IMR-90 (cell line): ENCODE measurements at regions not wholly inside any gene's neighbourhood (a gene's known extent, or its start where the extent isn't known, plus 50 kb on each side); places are given as distances from the start of the nearest gene placed in this dataset.

ENCODE experiments used
- CEBPB ChIP-seq: IDR thresholded peaks from 2 replicates; pipeline ENCODE4 v1.6.1; 2012; ENCODE audit warnings: low read depth, low read length, improper control_type of control experiment
- MAZ ChIP-seq: IDR thresholded peaks from 2 replicates; pipeline ENCODE4 v1.6.1; 2012; ENCODE audit warnings: low read depth, mild to moderate bottlenecking, low read length, improper control_type of control experiment, moderate library complexity, borderline replicate concordance
- MXI1 ChIP-seq: IDR thresholded peaks from 2 replicates; pipeline ENCODE4 v1.6.1; 2012; ENCODE audit warnings: low read depth, mild to moderate bottlenecking, low read length, moderate library complexity, borderline replicate concordance
- NFE2L2 ChIP-seq: fragments of 150-350 bp; IDR thresholded peaks from 2 replicates; pipeline ENCODE4 v1.6.1; 2016; ENCODE audit warnings: low read depth, mild to moderate bottlenecking, low read length
- POLR2A ChIP-seq: IDR thresholded peaks from 2 replicates; pipeline ENCODE4 v1.6.1; 2012; ENCODE audit warnings: mild to moderate bottlenecking, low read depth, low read length
- RAD21 ChIP-seq: IDR thresholded peaks from 2 replicates; pipeline ENCODE4 v1.6.1; 2012; ENCODE audit warnings: low read length, improper control_type of control experiment
- RCOR1 ChIP-seq: IDR thresholded peaks from 2 replicates; pipeline ENCODE4 v1.6.1; 2012; ENCODE audit warnings: mild to moderate bottlenecking, low read length, improper control_type of control experiment; ENCODE audit not compliant: insufficient replicate concordance
- SMC3 ChIP-seq: fragments of 150-350 bp; IDR thresholded peaks from 2 replicates; pipeline ENCODE4 v1.6.1; 2016; ENCODE audit warnings: low read depth, mild to moderate bottlenecking, antibody characterized with exemption, low read length, moderate library complexity
- TF ChIP-seq, protein P1 (sequence below): conservative IDR thresholded peaks from 2 replicates; pipeline ENCODE4 v1.5.1; 2012; ENCODE audit warnings: mild to moderate bottlenecking, low read depth, low read length, improper control_type of control experiment

DNA sequence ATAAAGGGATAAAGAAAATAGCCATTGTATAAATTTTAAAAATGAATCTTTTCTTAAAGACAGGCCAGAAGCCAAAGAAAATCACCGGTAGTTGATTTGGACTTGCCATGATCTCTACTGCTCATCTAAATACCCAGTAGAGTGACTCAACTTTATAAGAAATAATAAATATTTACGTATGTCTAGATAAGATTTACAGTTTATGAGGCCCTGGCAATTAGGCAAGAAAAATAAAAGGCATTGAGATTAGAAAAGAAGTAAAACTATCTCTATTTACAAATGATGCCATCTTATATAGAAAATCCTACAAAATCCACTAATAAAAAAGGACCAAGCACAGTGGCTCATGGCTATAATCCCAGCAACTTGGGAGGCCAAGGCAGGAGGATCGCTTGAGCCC lies 765.5 kb upstream of the HTR2C start:
- TF ChIP-seq MAZ: no peak
- TF ChIP-seq, protein P1, sequence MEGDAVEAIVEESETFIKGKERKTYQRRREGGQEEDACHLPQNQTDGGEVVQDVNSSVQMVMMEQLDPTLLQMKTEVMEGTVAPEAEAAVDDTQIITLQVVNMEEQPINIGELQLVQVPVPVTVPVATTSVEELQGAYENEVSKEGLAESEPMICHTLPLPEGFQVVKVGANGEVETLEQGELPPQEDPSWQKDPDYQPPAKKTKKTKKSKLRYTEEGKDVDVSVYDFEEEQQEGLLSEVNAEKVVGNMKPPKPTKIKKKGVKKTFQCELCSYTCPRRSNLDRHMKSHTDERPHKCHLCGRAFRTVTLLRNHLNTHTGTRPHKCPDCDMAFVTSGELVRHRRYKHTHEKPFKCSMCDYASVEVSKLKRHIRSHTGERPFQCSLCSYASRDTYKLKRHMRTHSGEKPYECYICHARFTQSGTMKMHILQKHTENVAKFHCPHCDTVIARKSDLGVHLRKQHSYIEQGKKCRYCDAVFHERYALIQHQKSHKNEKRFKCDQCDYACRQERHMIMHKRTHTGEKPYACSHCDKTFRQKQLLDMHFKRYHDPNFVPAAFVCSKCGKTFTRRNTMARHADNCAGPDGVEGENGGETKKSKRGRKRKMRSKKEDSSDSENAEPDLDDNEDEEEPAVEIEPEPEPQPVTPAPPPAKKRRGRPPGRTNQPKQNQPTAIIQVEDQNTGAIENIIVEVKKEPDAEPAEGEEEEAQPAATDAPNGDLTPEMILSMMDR: no peak
- TF ChIP-seq MXI1: no peak
- TF ChIP-seq CEBPB: no peak
- no peak for TF ChIP-seq POLR2A
- no peak for TF ChIP-seq NFE2L2
- TF ChIP-seq SMC3: no peak
- TF ChIP-seq RAD21: no peak
- no peak for TF ChIP-seq RCOR1
